ENCODE measurements at regions not wholly inside any gene's neighbourhood (a gene's known extent, or its start where the extent isn't known, plus 50 kb on each side); places are given as distances from the start of the nearest gene placed in this dataset.

- TF ChIP-seq ZNF142 (CRISPR knock-in tag; IDR thresholded peaks at IDR 0.05) (no peak), MEIS2 (CRISPR knock-in tag; IDR thresholded peaks at IDR 0.05) (no peak), DMTF1 (CRISPR knock-in tag; IDR thresholded peaks at IDR 0.05) (no peak), HBP1 (CRISPR knock-in tag; IDR thresholded peaks at IDR 0.05; ENCODE audit: low read depth) (no peak), WIZ (CRISPR knock-in tag; IDR thresholded peaks at IDR 0.05) (no peak)
Measured at GRCh38 chrX:131895807-131896206, 127.3 kb upstream of the STK26 start (continued).

All from HepG2 (cell line).